Heart right ventricle (tissue), 16 donors: ENCODE measurements at regions not wholly inside any gene's neighbourhood (a gene's known extent, or its start where the extent isn't known, plus 50 kb on each side); places are given as distances from the start of the nearest gene placed in this dataset.

Experiments used
- ATAC-seq, 8 donors: fragments of 200-7000 bp; cut with Tn5 transposase; one replicate each; pipeline ENCODE4 v1.9.1; 2020; ENCODE audit warnings: mild to moderate bottlenecking in 8 of 8, moderate library complexity in 8 of 8, moderate number of reproducible peaks in 1 of 8
- DNase-seq, 2 donors: peaks; one replicate each; pipeline ENCODE4 v3.0.0-alpha.2; 2020
- H3K27ac ChIP-seq, 10 donors: fragments of 200-600 bp; sonication (generic) in 2 of 10; one replicate each; pipeline versions ENCODE4 v1.5.0 to v1.8.0; 2020 to 2022; ENCODE audit warnings: mild to moderate bottlenecking in 3 of 10
- H3K27me3 ChIP-seq, 7 donors: fragments of 200-600 bp; one replicate each; pipeline ENCODE4 v1.8.0; 2021 to 2022; ENCODE audit warnings: mild to moderate bottlenecking in 2 of 7
- H3K36me3 ChIP-seq, 9 donors: fragments of 200-600 bp; sonication (generic) in 1 of 9; one replicate each; pipeline versions ENCODE4 v1.5.0 to v1.8.0; 2020 to 2022; ENCODE audit warnings: mild to moderate bottlenecking in 2 of 9
- H3K4me1 ChIP-seq, 9 donors: fragments of 200-600 bp; sonication (generic) in 1 of 9; one replicate each; pipeline versions ENCODE4 v1.5.0 to v1.8.0; 2020 to 2022; ENCODE audit warnings: mild to moderate bottlenecking in 4 of 9
- H3K4me3 ChIP-seq, 10 donors: fragments of 200-600 bp; sonication (generic) in 2 of 10; one replicate each; pipeline versions ENCODE4 v1.5.0 to v1.8.0; 2020 to 2022; ENCODE audit warnings: mild to moderate bottlenecking in 7 of 10, moderate library complexity in 2 of 10
- H3K9me3 ChIP-seq, 11 donors: fragments of 200-600 bp in 10 of 11; sonication (generic) in 2 of 11; one replicate each; pipeline versions ENCODE4 v1.5.0 to v1.8.0; 2013 to 2022; ENCODE audit warnings: mild to moderate bottlenecking in 2 of 11, control low read depth in 1 of 11, moderate library complexity in 1 of 11
- CTCF ChIP-seq, 9 donors: fragments of 200-600 bp; sonication (generic) in 2 of 9; IDR thresholded peaks; one replicate each; pipeline versions ENCODE4 v1.5.0 to v1.8.0; 2021 to 2022; ENCODE audit warnings: antibody characterized with exemption in 9 of 9, mild to moderate bottlenecking in 5 of 9, moderate library complexity in 1 of 9
- WGBS, 2 donors: extraction: QIAGEN DNeasy Blood & Tissue Kit; methylation state at CpG; one replicate each; pipeline ENCODE4 v1.1.7; 2013; ENCODE audit warnings: inconsistent platforms in 1 of 2; 5-methylcytosine and 5-hydroxymethylcytosine counted together
- intact Hi-C, 10 donors: fragments of 100-400 bp; cut with DNase I; formaldehyde crosslinking; loops; one replicate each; pipeline versions ENCODE4 v1.11.1 to v1.14.2; 2022
- donor health status: Arrhythmogenic right ventricular cardiomyopathy.
- donor health status: ischemic (EF 13 %, LVEDD 7.1; RV severe dilation, severe dysfunction).
- donor health status: healthy with polysubstance abuse.
- donor health status: DM: no; HTN: yes; CAD: no.
- donor health status: DM: no; HTN: no; CAD: no.
- donor health status: ischemic (EF 25% LVEDD 6.9; RV normal size, moderate dysfunction).
- donor health status: ischemic (EF 25% LVEDD 5.7; RV mildly dilated, moderate dysfunction).
- donor health status: healthy.
- donor health status: DM: yes; HTN: yes; CAD: no.
- donor health status: Ischemic cardiomyopathy.
- donor health status: ischemic (EF 35%, LVEDD 5.7; RV mildly dilated, moderate dysfunction).
- donor health status: nonischemic (EF 11% LVEDD 7.7; RV severe dilation, severe dysfunction).
- donor health status: DM: yes; HTN: yes; CAD: no.
- donor health status: PGD.
- donor health status: ischemic (EF 29% LVEDD 5.4; RV normal size, mild dysfunction).
- donor health status: nonischemic (EF 23%, LVEDD 6.1; RV moderate dilation, normal function).

GRCh38 chr4:125891597-125892258 lies 577.0 kb downstream of the FAT4 start:
- no peak overlapping the region for H3K4me3 ChIP-seq
- no peak overlapping the region for H3K27ac ChIP-seq
- H3K27me3 ChIP-seq, result no peaks in the 10 kb centered on the region
- H3K36me3 ChIP-seq, result no peaks in the 10 kb centered on the region
- ATAC-seq (no peak), DNase-seq (no peak)
- no peak for TF ChIP-seq CTCF (IDR thresholded peaks at IDR 0.05)
- H3K4me1 ChIP-seq, result no peaks in the 10 kb centered on the region
- H3K9me3 ChIP-seq, result peaks cover 0 to 6% (median 0%) of the 10 kb centered on the region in 11 donors
- 53 to 76% methylated on average over 4 of the region's 4 CpGs for WGBS, 2 donors
- intact Hi-C loops, result no loop called here

GRCh38 chr4:125904802-125905201 lies 590.0 kb downstream of the FAT4 start:
- DNase-seq, result no peak
- Histone ChIP-seq H3K4me1 (no peaks in the 10 kb centered on the region), H3K27ac (no peak overlapping the region), H3K4me3 (no peak overlapping the region), H3K9me3 (peaks cover 0 to 8% (median 0%) of the 10 kb centered on the region in 11 donors), H3K27me3 (no peaks in the 10 kb centered on the region), H3K36me3 (no peaks in the 10 kb centered on the region)
- WGBS, 2 donors, result 85 to 96% methylated on average over 1 of the region's 1 CpG
- intact Hi-C loops, result no loop called here
- no peak for ATAC-seq
- TF ChIP-seq CTCF (IDR thresholded peaks at IDR 0.05), result no peak

- no peaks in the 10 kb centered on the region for H3K36me3 ChIP-seq
- WGBS, 2 donors, result 86 to 94% methylated on average over 2 of the region's 2 CpGs
These were observed 596.3 kb downstream of the FAT4 start for GRCh38 chr4:125911058-125911457.

GRCh38 chr4:125911481-125911880 lies 596.7 kb downstream of the FAT4 start:
- Histone ChIP-seq H3K4me1 (no peaks in the 10 kb centered on the region), H3K36me3 (no peaks in the 10 kb centered on the region), H3K9me3 (peaks cover 0 to 3% (median 0%) of the 10 kb centered on the region in 11 donors), H3K27me3 (no peaks in the 10 kb centered on the region), H3K27ac (no peak overlapping the region), H3K4me3 (no peak overlapping the region)
- no peak for ATAC-seq
- intact Hi-C loops, result no loop called here
- no peak for TF ChIP-seq CTCF (IDR thresholded peaks at IDR 0.05)
- no peak for DNase-seq

More at GRCh38 chr4:125911058-125911457, 596.3 kb downstream of the FAT4 start:
- no peaks in the 10 kb centered on the region for H3K4me1 ChIP-seq
- H3K9me3 ChIP-seq, result peaks cover 0 to 3% (median 0%) of the 10 kb centered on the region in 11 donors
- intact Hi-C loops, result no loop called here
- H3K27me3 ChIP-seq, result no peaks in the 10 kb centered on the region
- H3K4me3 ChIP-seq, result no peak overlapping the region
- H3K27ac ChIP-seq, result no peak overlapping the region
- DNase-seq (no peak), ATAC-seq (no peak)
- no peak for TF ChIP-seq CTCF (IDR thresholded peaks at IDR 0.05)
